ENCODE measurements at regions not wholly inside any gene's neighbourhood (a gene's known extent, or its start where the extent isn't known, plus 50 kb on each side); places are given as distances from the start of the nearest gene placed in this dataset.

GRCh38 chr1:234862360-234862943 is 252.5 kb upstream of the IRF2BP2 start:
- intact Hi-C loops (cut with DNase I), result loop anchor here in 1 of 4 donors (10.0 kb wide), 2 partner anchors 112 to 212 kb away; no protein-coding TSS in a partner anchor
- Histone ChIP-seq H3K4me1 (ENCODE audit: control insufficient read depth, insufficient read depth, low read length) (peaks cover 19% of the 10 kb centered on the region), H3K27me3 (ENCODE audit: control insufficient read depth, insufficient read depth) (no peaks in the 10 kb centered on the region), H3K9me3 (ENCODE audit: control insufficient read depth, low read length) (no peaks in the 10 kb centered on the region), H3K27ac (ENCODE audit: low read length) (peak overlapping the region; percentile 81), H3K4me3 (ENCODE audit: low read length) (no peak overlapping the region)
- no peak for DNase-seq
- ATAC-seq, result peak in 1 of 2 donors; percentile 7
- WGBS, result 47% methylated on average over 7 of the region's 7 CpGs

GRCh38 chr1:234861761-234862160 is 251.8 kb upstream of the IRF2BP2 start:
- H3K27ac ChIP-seq (ENCODE audit: low read length), result no peak overlapping the region
- no peak overlapping the region for H3K4me3 ChIP-seq (ENCODE audit: low read length)
- DNase-seq (no peak), ATAC-seq (no peak)
- no peaks in the 10 kb centered on the region for H3K27me3 ChIP-seq (ENCODE audit: control insufficient read depth, insufficient read depth)
- peaks cover 18% of the 10 kb centered on the region for H3K4me1 ChIP-seq (ENCODE audit: control insufficient read depth, insufficient read depth, low read length)
- 91% methylated on average over 4 of the region's 4 CpGs for WGBS
- H3K9me3 ChIP-seq (ENCODE audit: control insufficient read depth, low read length), result no peaks in the 10 kb centered on the region
- intact Hi-C loops (cut with DNase I), result loop anchor here in 1 of 4 donors (10.0 kb wide), 2 partner anchors 113 to 213 kb away; no protein-coding TSS in a partner anchor

- no peaks in the 10 kb centered on the region for H3K27me3 ChIP-seq (ENCODE audit: control insufficient read depth, insufficient read depth)
- ATAC-seq (no peak), DNase-seq (no peak)
- intact Hi-C loops (cut with DNase I), result loop anchor here in 1 of 4 donors (10.0 kb wide), 2 partner anchors 114 to 214 kb away; no protein-coding TSS in a partner anchor
- H3K9me3 ChIP-seq (ENCODE audit: control insufficient read depth, low read length), result no peaks in the 10 kb centered on the region
- H3K4me3 ChIP-seq (ENCODE audit: low read length), result no peak overlapping the region
- peaks cover 20% of the 10 kb centered on the region for H3K4me1 ChIP-seq (ENCODE audit: control insufficient read depth, insufficient read depth, low read length)
- WGBS, result 98% methylated on average over 2 of the region's 2 CpGs
- H3K27ac ChIP-seq (ENCODE audit: low read length), result no peak overlapping the region
Measured at GRCh38 chr1:234861024-234861620, 251.1 kb upstream of the IRF2BP2 start.

GRCh38 chr1:234858722-234859121 is 248.7 kb upstream of the IRF2BP2 start:
- DNase-seq, result no peak
- no peaks in the 10 kb centered on the region for H3K27me3 ChIP-seq (ENCODE audit: control insufficient read depth, insufficient read depth)
- no peaks in the 10 kb centered on the region for H3K9me3 ChIP-seq (ENCODE audit: control insufficient read depth, low read length)
- no peak for ATAC-seq
- H3K27ac ChIP-seq (ENCODE audit: low read length), result no peak overlapping the region
- H3K4me1 ChIP-seq (ENCODE audit: control insufficient read depth, insufficient read depth, low read length), result peaks cover 17% of the 10 kb centered on the region
- H3K4me3 ChIP-seq (ENCODE audit: low read length), result no peak overlapping the region
- intact Hi-C loops (cut with DNase I), result no loop called here

GRCh38 chr1:234856845-234857245 is 246.9 kb upstream of the IRF2BP2 start:
- peak overlapping the region; percentile 94 for H3K27ac ChIP-seq (ENCODE audit: low read length)
- no peaks in the 10 kb centered on the region for H3K27me3 ChIP-seq (ENCODE audit: control insufficient read depth, insufficient read depth)
- intact Hi-C loops (cut with DNase I), result no loop called here
- no peak overlapping the region for H3K4me3 ChIP-seq (ENCODE audit: low read length)
- peaks cover 5% of the 10 kb centered on the region for H3K4me1 ChIP-seq (ENCODE audit: control insufficient read depth, insufficient read depth, low read length)
- 31% methylated on average over 3 of the region's 3 CpGs for WGBS
- H3K9me3 ChIP-seq (ENCODE audit: control insufficient read depth, low read length), result no peaks in the 10 kb centered on the region
- DNase-seq (peak; percentile 68 to 78 (median 77)), ATAC-seq (peak; percentile 88 to 89)

- Histone ChIP-seq H3K9me3 (ENCODE audit: control insufficient read depth, low read length) (no peaks in the 10 kb centered on the region), H3K27me3 (ENCODE audit: control insufficient read depth, insufficient read depth) (no peaks in the 10 kb centered on the region), H3K27ac (ENCODE audit: low read length) (peak overlapping the region; percentile 89), H3K4me1 (ENCODE audit: control insufficient read depth, insufficient read depth, low read length) (peaks cover 5% of the 10 kb centered on the region), H3K4me3 (ENCODE audit: low read length) (no peak overlapping the region)
- WGBS, result 96% methylated on average over 3 of the region's 3 CpGs
- no peak for DNase-seq
- no peak for ATAC-seq
- intact Hi-C loops (cut with DNase I), result no loop called here
Measured at GRCh38 chr1:234855851-234856250, 245.9 kb upstream of the IRF2BP2 start.

- no peak for DNase-seq
- Histone ChIP-seq H3K4me1 (ENCODE audit: control insufficient read depth, insufficient read depth, low read length) (peaks cover 5% of the 10 kb centered on the region), H3K9me3 (ENCODE audit: control insufficient read depth, low read length) (no peaks in the 10 kb centered on the region), H3K27ac (ENCODE audit: low read length) (peak overlapping the region; percentile 7), H3K27me3 (ENCODE audit: control insufficient read depth, insufficient read depth) (no peaks in the 10 kb centered on the region), H3K4me3 (ENCODE audit: low read length) (no peak overlapping the region)
- ATAC-seq, result no peak
- intact Hi-C loops (cut with DNase I), result no loop called here
- 69% methylated on average over 1 of the region's 1 CpG for WGBS
Measured at GRCh38 chr1:234854645-234855039, 244.7 kb upstream of the IRF2BP2 start.

- Histone ChIP-seq H3K27ac (ENCODE audit: low read length) (no peak overlapping the region), H3K4me3 (ENCODE audit: low read length) (no peak overlapping the region), H3K4me1 (ENCODE audit: control insufficient read depth, insufficient read depth, low read length) (peaks cover 5% of the 10 kb centered on the region), H3K27me3 (ENCODE audit: control insufficient read depth, insufficient read depth) (no peaks in the 10 kb centered on the region), H3K9me3 (ENCODE audit: control insufficient read depth, low read length) (no peaks in the 10 kb centered on the region)
- WGBS, result 79% methylated on average over 6 of the region's 6 CpGs
- ATAC-seq (no peak), DNase-seq (no peak)
- intact Hi-C loops (cut with DNase I), result no loop called here
Measured at GRCh38 chr1:234853906-234854644, 244.1 kb upstream of the IRF2BP2 start.

- WGBS, result 97% methylated on average over 3 of the region's 3 CpGs
- no peak overlapping the region for H3K4me3 ChIP-seq (ENCODE audit: low read length)
- no peak overlapping the region for H3K27ac ChIP-seq (ENCODE audit: low read length)
- no peaks in the 10 kb centered on the region for H3K9me3 ChIP-seq (ENCODE audit: control insufficient read depth, low read length)
- no peak for DNase-seq
- H3K27me3 ChIP-seq (ENCODE audit: control insufficient read depth, insufficient read depth), result no peaks in the 10 kb centered on the region
- intact Hi-C loops (cut with DNase I), result no loop called here
- ATAC-seq, result no peak
- H3K4me1 ChIP-seq (ENCODE audit: control insufficient read depth, insufficient read depth, low read length), result peaks cover 5% of the 10 kb centered on the region
Measured at GRCh38 chr1:234852659-234853058, 242.7 kb upstream of the IRF2BP2 start.

- DNase-seq (peak in 2 of 3 donors; percentile 45 to 60), ATAC-seq (peak; percentile 52 to 88)
- no peaks in the 10 kb centered on the region for H3K9me3 ChIP-seq (ENCODE audit: control insufficient read depth, low read length)
- H3K27me3 ChIP-seq (ENCODE audit: control insufficient read depth, insufficient read depth), result no peaks in the 10 kb centered on the region
- H3K4me1 ChIP-seq (ENCODE audit: control insufficient read depth, insufficient read depth, low read length), result peaks cover 2% of the 10 kb centered on the region
- no peak overlapping the region for H3K27ac ChIP-seq (ENCODE audit: low read length)
- 67% methylated on average over 9 of the region's 9 CpGs for WGBS
- H3K4me3 ChIP-seq (ENCODE audit: low read length), result no peak overlapping the region
- intact Hi-C loops (cut with DNase I), result no loop called here
Measured at GRCh38 chr1:234851450-234852438, 241.8 kb upstream of the IRF2BP2 start.

Measured in right cardiac atrium (tissue), 5 donors.